Activated CD4-positive, alpha-beta T cell treated with anti-CD3 and anti-CD28 coated beads, Interleukin-2, Interleukin-6, amounts not matched to agents 100 ng/mL and 50 ng/mL, durations not matched to agents 16 hours and 8 hours (primary cell): ENCODE measurements at regions not wholly inside any gene's neighbourhood (a gene's known extent, or its start where the extent isn't known, plus 50 kb on each side); places are given as distances from the start of the nearest gene placed in this dataset.

ENCODE experiments used
- DNase-seq: peaks from one replicate; pipeline ENCODE4 v3.0.0-alpha.2; 2020

DNA sequence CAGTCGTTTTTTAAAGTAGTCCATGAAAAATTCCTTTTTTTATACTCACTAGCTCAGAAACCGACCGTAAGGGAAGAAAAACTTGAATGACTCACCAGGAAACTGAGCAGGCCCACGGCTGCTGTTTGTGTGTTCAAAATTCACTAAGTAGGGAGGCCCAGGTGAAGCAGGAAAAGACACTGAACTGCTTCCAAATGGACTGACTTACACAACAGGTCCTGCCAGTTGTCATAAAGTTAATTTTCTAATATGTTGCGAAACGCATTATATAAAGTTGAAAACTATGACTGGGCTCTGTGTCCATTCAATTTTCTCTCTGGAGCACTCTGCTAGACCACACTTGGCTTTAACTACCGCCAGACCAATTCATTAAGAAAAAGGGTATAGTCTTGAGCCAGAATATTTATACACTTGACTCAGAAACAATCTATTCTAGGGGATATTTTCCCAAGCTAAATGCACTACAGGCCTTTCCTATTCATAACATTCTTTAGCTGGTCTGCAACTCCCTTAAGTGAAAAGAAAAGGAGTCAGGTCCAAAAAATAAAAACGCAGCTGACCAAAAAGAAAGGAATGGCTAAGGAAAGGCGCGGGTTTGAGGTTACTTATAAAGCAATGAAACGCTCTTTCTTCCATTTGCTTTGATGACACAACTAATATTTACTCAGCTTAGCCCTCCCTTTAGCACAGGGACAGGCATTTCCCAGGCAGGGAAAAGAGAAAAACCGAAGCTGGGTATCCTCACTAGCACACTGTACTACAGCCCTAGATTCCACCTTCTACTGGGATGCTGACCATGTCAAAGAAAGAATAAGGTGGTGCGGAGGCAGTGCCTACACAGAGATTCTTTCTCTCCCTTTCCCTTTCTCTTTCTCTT, 306.3 kb upstream of the ESRRG start:
- DNase-seq, result no peak

DNA sequence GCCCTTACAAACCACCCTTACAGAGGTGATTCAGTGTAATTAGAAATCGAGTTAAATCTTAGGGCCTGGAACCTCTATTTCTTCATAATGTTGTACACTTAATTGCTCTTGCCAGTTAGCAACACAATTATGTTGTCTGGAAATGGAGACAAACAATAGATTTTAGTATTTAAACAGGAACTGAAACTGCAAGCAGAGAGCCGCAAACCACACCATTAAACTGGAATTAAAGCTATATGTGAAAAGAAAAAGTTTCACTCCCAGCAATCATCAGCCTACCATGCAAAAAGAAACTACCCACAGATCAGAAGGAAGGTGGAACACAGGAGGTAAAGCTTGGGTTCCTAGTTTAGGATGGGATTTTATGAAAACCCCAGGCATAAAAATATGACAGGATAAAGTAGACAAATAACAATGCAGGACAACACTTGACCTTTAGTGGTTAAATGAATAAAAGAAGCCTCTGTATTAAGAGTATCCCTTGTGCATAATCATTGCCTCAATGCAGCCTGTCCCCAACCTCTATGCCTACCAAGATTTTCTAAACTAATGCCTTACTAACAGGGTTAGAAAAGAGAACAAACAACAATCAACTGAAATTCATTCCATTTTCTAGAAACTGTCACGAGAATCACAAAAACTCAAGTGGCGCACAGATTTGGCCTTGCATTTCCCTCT, 304.3 kb upstream of the ESRRG start:
- DNase-seq, result no peak

DNA sequence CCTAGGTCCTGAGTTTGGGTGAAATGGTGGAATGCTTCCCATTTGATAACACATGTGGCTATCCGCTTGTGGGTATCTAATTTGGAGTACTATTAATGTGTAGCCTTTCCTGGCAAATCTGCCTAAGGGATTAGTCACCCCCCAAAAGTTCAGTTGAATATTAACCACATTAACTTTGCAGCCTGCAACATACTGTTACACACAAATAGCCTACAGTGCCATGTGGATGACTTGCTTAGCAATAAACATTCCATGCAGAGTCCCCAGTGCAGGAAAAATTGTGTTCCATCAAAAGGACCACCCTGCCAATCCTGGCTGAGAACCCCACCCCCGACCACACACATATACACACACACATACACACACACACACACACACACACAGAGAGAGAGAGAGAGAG, 303.3 kb upstream of the ESRRG start:
- DNase-seq, result no peak

DNA sequence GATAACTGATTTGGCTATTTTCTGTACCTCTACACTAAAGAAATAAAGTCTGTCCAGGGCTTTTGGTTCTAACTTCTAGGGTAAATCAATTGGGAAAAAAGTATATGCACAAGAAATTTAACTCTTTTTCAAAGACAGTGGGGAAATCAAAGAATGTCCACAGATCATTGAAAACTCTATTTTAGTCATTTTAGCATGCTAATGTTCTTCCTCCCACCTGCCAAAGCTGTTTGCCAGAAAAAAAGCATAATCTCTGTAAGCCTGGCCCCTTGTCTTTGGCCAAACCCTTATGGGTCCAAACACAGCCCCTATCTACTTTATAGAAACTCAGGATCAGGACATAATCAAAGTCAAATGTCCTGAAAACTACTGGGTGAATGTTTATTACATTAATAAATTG, 302.2 kb upstream of the ESRRG start:
- no peak for DNase-seq

DNA sequence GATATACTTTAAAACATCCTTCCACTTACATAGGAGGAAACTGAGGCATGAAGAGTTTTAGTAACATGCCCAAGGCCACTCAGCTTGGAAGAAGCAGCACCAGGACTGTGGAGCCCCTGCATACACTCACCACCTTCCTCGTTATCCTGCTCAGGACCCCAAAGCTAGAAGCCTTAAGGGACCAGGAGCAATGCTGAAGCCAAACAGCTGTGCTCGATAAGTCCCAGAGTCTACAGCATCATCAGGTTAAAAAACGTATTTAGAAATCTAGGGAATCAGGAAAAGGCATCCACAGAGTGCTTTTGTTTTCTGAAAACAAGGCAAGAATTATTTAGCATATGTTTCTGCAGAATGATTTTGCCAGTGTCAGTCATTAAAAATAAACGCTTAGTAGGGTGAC, 301.7 kb upstream of the ESRRG start:
- no peak for DNase-seq

DNA sequence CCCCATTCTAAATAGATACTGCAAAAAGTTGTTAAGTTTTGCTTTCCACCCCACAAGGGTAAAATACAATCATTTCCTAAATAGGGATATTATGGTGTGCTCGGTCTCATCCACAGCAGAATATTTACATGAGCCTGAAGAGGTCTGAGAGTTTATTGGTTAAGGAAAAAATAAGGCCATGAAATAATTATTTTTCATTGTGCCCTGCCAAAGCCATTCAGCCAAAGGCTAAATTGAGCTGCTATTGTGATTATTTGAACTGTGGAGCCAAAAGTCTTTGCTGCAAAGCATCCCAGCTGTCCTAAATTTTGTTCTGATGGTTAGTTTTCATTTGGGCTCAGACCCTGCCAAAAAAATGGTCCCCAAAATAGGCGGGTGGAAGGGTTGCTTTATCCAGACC, 298.7 kb upstream of the ESRRG start:
- DNase-seq, result no peak

GRCh38 chr1:217021400-217021799, 298.2 kb upstream of the ESRRG start:
- no peak for DNase-seq

GRCh38 chr1:217019475-217019874, 296.2 kb upstream of the ESRRG start:
- DNase-seq, result no peak

GRCh38 chr1:217018648-217019047, 295.4 kb upstream of the ESRRG start:
- no peak for DNase-seq

DNA sequence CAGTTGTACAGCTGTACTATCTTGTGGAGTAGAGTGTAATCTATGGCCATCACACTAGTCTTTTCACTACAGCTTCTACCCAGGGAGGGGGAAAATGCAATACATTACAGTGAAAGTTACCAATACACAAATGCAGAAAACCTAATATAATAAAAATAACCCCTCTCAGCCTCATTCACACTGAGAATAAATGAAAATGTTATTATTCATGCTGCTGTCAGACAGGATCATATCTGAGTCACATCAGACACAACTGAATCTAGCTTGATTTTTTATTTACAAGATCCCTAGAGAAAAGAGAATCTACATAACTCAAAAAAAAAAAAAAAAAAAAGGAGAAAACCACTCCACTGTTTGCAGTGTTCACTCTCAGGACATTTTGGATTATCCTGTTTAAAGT, 293.9 kb upstream of the ESRRG start:
- no peak for DNase-seq

DNA sequence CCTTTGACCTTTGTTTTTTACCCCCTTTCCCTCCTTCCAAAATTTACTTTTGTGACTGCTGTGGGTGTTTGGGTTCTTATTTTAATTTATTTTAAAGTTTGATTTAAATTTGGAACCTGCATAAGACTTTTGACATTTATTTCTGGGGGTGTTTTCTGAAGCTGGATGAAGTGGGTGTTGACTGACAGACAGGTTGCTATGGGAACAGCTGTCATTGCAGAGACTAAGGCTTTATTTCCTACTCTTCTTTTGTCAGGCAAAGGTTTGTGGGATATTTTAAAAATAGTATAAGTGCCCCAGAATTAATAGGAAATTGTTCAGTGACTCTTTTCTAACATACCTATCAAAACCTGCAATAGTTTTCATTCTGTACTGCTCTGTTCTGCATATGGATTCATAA, 290.8 kb upstream of the ESRRG start:
- no peak for DNase-seq

DNA sequence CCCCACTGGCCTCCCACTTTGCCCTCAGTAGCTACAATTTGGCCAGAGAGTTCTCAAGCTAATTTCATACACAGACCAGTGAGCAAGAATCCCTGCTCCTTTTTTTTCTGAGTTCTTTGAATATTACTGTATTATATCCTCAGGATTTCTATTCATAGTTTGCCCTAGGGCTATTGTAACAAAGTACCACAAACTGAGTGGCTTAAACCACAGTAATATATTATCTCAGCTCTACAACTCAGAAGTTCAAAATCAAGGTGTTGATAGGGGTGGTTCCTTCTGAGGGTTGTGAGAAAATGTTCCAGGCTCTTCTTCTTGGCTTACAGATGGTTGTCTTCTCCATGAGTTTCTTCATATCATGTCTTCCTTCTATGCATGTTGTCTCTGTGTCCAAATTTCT, 289.4 kb upstream of the ESRRG start:
- no peak for DNase-seq

DNA sequence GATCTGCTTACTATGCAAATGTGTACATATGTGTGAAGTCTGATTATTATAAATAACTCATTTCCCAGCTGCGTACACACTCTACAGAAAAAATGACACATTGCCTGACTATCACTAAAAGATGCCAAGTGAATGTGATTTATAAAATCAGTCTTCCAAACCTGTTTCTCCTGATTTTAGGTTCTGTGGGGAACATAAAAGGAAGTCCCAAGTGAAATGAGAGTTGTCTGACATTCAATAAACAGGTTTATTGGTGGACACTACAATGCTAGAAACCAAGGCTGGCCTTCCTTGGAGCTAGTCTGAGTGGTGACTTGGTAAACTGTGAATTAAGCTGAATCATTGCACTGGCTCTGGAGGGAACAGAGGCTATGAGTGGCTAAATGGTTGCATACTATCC, 287.9 kb upstream of the ESRRG start:
- no peak for DNase-seq

- no peak for DNase-seq
These were observed 287.0 kb upstream of the ESRRG start for GRCh38 chr1:217010253-217010652.

- DNase-seq, result no peak
These were observed 286.1 kb upstream of the ESRRG start for GRCh38 chr1:217009376-217009775.

GRCh38 chr1:217004776-217005436, 281.7 kb upstream of the ESRRG start:
- no peak for DNase-seq

DNA sequence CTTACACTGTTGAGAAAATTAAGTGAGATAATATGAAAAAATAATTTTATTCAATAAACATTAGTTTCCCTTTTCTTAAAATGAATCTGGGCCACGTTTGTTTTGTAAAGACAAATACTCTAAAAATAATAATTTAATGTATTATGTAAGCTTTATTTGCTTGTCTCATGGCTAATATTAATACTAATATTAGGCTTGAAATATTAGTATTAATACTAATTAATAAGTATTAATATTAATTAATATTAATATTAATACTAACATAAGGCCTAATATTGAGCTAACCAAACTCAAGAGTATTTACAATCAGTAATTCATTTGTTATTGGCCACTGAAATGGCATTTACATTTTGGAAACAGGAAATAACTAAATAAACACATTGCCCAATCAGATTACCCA, 280.1 kb upstream of the ESRRG start:
- no peak for DNase-seq

DNA sequence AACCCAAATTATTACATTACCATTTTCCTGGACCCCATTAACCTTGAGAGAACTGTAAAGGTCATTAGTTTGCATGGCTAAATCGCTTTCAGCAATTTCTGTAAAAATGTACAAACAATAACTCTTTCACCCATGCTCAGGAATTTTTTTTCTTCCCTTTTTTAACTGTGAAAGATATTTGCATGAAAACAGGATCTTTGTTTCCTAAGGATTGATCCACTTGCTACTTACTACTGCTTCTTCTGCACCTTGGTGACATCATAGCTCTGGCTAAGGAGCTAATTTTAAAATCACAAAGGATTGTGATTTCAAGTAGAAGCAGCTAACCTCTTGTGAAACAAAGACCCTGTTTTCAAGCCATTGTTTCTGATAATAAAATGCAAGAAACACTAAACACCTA, 274.6 kb upstream of the ESRRG start:
- DNase-seq, result no peak

GRCh38 chr1:216997069-216997468, 273.8 kb upstream of the ESRRG start:
- DNase-seq, result no peak

- no peak for DNase-seq
These were observed 261.3 kb upstream of the ESRRG start for GRCh38 chr1:216984536-216984935.

GRCh38 chr1:216983823-216984222, 260.6 kb upstream of the ESRRG start:
- no peak for DNase-seq

- DNase-seq, result no peak
These were observed 238.3 kb upstream of the ESRRG start for GRCh38 chr1:216961516-216961915.

DNA sequence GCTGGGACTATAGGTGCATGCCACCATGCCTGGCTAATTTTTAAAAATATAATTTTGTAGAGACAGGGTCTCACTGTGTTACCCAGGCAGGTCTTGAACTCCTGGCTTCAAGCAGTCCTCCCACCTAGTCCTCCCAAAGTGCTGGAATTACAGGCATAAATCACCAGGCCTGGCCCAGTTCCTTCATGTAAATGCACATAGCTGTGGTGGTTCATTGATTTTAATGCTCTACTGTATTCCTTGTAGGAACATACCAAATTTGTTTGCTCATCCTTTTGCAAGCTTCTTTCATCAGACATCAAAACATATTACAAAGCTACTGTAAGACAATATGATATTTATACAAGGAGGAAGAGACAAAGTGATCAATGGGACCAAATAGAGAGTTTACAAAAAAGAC, 237.5 kb upstream of the ESRRG start:
- DNase-seq, result no peak

- no peak for DNase-seq
These were observed 235.3 kb upstream of the ESRRG start for GRCh38 chr1:216958569-216958968.
